DND-41 (cell line): ENCODE measurements at regions not wholly inside any gene's neighbourhood (a gene's known extent, or its start where the extent isn't known, plus 50 kb on each side); places are given as distances from the start of the nearest gene placed in this dataset.

Experiments used
- CTCF ChIP-seq: IDR thresholded peaks from 2 replicates; pipeline ENCODE4 v1.5.1; 2012; ENCODE audit warnings: borderline replicate concordance, low read length, moderate library complexity, mild to moderate bottlenecking; ENCODE audit not compliant: poor library complexity, severe bottlenecking; ENCODE audit errors: extremely low read depth
- EZH2 ChIP-seq: IDR thresholded peaks from 3 replicates; pipeline ENCODE4 v1.6.1; 2012; ENCODE audit warnings: borderline replicate concordance, low read depth, mild to moderate bottlenecking, moderate library complexity, low read length, inconsistent platforms; ENCODE audit not compliant: severe bottlenecking

DNA sequence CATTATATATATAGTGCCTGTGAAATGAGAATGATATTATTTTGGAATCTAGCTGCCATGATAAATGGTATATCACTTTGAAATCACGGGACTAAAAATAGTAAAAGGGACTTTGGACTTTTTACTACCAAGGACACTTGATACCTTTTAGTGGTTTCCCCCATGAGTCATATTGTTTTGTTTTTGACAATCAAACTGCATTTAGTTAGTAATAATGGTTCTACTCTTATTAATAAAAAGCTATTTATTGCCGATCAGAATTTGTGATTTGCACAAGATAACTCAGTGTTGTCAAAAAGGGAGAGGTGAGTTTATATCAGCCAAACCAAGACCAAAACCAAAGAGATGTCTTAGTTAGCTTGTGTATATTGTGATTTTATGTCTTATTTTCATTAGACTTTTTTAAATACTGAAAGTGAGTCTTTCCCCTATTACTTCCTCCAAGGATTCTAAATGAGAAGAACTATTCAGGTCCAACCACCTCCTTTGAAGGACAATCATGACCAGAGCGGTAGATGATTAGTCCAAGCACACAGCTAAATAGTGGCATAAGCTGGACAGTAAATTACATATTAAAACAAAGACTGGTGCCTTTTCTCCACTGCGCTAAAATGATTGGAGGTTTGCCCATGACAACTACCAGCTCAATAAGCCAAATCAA lies 281.7 kb upstream of the ESRRG start:
- TF ChIP-seq CTCF (no peak), EZH2 (no peak)
